LNCaP clone FGC (cell line): ENCODE measurements at regions not wholly inside any gene's neighbourhood (a gene's known extent, or its start where the extent isn't known, plus 50 kb on each side); places are given as distances from the start of the nearest gene placed in this dataset.
A peak's percentile ranks its signal among the peaks of the same experiment; 100 is the strongest.

Experiments used
- DNase-seq: peaks from one replicate; pipeline ENCODE4 v3.0.0-alpha.2; 2011; ENCODE audit warnings: low read depth
- H3K4me3 ChIP-seq: 2 replicates; pipeline ENCODE4 v1.5.1; 2011; ENCODE audit warnings: mild to moderate bottlenecking, low read depth, low read length, control low read depth
- TF ChIP-seq, protein P1 (sequence below): IDR thresholded peaks from 2 replicates; pipeline ENCODE4 v1.5.1; 2012; ENCODE audit warnings: mild to moderate bottlenecking; ENCODE audit not compliant: control insufficient read depth, insufficient read depth; ENCODE audit errors: extremely low read depth

DNA sequence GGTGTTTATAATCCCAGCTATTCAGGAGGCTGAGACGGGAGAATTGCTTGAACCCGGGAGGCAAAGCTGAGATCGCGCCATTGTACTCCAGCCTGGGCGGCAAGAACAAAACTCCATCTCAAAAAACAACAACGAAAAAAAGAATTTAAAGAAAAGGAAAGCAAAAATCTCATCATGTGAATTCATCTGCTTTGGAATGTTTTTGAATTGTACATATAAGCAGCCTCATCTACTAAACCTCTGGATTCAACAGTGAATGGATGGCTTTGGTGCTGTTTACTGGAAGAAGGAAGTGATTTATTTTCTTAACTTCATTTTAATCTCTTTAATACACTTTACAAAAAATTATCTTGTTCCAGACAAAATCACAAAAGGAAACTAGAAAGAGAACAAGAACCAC is 51.8 kb upstream of the PNRC1 start:
- no peak overlapping the region for H3K4me3 ChIP-seq
- DNase-seq = no peak
- TF ChIP-seq, protein P1, sequence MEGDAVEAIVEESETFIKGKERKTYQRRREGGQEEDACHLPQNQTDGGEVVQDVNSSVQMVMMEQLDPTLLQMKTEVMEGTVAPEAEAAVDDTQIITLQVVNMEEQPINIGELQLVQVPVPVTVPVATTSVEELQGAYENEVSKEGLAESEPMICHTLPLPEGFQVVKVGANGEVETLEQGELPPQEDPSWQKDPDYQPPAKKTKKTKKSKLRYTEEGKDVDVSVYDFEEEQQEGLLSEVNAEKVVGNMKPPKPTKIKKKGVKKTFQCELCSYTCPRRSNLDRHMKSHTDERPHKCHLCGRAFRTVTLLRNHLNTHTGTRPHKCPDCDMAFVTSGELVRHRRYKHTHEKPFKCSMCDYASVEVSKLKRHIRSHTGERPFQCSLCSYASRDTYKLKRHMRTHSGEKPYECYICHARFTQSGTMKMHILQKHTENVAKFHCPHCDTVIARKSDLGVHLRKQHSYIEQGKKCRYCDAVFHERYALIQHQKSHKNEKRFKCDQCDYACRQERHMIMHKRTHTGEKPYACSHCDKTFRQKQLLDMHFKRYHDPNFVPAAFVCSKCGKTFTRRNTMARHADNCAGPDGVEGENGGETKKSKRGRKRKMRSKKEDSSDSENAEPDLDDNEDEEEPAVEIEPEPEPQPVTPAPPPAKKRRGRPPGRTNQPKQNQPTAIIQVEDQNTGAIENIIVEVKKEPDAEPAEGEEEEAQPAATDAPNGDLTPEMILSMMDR = no peak

DNA sequence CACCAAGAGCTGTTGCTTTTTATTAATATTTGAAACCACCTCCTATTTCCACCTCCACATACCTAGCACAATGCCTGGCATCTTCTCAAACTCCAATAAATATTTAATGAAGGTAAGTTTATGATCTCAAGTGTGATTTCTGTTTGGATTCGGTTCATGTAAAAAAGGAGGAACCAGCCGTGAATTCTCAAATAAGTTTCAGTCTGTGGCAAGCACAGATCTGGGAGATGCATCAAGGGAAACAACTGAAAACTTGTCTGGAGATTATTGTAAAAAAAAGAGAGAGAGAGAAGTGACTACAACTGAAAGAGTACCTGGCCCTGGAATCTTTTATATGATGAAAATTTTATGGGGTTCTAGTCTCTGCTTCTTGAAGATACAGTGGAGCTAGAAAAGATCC is 52.8 kb upstream of the PNRC1 start:
- peak; percentile 18 for DNase-seq
- TF ChIP-seq, protein P1 = no peak
- no peak overlapping the region for H3K4me3 ChIP-seq

DNA sequence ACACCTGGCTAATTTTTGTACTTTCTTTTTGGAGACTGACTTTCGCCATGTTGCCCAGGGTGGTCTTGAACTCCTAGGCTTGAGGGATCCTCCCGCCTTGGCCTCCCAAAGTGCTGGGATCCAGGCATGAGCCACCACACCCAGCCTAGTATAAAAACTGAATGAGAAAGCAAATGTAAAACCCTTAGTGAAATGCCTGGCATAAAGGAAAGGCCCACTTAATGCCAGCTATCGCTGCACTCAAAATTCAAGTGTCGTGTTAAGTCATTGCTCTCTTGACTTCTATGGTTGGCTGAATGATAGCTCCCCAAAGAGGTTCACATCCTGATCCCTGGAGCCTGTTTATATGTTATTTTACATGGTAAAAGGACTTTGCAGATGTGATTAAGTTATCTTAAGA is 54.4 kb upstream of the PNRC1 start:
- TF ChIP-seq, protein P1 = no peak
- no peak for DNase-seq
- no peak overlapping the region for H3K4me3 ChIP-seq

DNA sequence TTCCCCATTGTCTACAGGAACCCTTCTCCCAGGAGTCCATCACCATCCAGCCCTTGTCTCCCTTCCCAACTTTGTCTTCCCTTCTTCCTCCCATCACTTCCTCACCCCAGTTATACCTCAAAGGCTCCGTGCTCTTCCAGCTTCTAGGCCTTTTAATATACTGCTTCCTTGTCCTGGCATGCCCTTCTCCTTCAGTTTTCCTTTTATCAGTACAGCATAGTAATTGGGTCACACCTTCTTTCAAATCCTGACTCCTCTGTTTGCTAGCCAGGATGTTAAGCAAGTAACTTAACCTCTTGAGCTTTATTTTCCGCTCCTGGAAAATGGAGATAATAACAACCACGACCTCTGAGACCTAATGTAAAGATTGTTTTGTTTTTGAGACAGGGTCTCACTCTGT is 54.9 kb upstream of the PNRC1 start:
- DNase-seq = no peak
- TF ChIP-seq, protein P1 = no peak
- H3K4me3 ChIP-seq = no peak overlapping the region

DNA sequence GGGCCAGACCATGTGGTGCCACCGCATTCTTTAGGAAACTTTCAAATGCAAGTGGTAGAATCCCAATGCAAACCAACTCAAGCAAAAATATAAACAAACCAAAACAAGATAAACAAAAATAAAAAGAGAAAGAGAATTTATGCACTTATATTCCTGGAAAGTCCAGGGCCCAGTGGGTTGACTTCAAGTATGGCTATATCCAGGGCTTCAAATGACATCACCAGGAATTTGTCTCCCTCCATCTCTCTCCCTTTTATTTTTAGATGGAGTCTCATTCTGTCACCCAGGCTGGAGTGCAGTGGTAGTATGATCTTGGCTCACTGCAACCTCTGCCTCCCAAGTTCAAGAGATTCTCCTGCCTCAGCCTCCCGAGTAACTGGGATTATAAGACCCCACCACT is 56.1 kb upstream of the PNRC1 start:
- no peak overlapping the region for H3K4me3 ChIP-seq
- TF ChIP-seq, protein P1 = no peak
- DNase-seq = no peak

DNA sequence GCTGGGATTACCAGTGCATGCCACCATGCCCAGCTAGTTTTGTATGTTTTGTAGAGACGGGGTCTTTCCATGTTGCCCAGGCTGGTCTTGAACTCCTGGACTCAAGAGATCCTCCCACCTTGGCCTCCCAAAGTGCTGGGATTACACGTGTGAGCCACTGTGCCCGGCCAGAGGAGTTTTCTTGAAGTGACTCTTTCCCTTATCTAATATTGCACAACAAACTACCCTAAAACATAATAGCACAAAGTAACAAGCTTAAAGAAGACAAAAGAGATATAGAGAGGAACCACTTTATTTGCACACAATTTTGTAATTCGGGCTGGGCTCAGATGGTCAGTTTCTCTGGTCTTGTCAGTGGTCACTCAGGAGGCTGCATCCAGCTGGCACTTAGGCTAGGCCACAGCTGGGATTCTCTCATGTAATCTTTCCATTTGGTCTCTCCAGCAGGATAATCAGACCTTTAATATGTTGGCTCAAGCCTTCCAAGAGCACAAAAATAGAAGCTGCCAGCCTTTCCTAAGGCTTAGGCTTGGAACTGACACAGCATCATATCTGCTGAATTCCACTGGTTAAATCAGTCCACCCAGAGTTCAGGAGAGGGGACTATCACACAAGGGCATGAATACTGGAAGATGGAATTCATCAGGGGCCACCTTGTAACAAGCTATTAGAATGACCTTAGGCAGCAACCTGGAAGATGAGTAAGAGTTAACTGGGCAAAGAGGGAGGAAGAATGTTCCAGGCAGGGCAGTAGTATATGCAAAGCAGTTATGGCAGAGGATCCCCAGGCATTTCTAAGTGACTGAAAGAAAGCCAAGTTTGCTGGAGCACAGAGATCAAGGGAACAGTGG is 56.7 kb upstream of the PNRC1 start:
- no peak overlapping the region for H3K4me3 ChIP-seq
- TF ChIP-seq, protein P1 = no peak
- no peak for DNase-seq

DNA sequence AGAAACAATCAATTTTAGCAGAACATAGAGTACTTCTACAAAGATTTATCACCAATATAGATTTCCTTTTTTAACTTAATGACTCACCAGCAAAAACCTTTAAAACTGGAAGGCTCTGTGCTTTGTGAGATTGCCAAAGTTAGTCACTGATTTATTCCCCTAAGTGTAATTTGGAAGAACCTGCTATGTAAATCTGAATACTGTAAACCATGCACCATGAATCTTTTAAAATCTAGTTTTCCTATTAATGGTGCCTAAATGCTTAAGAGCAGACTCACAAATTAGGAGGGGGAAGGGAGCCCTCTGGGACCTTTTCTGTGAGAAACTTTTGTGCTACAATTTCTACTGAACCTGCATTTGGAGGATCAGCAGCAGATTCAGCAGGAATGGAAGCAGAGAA is 57.8 kb upstream of the PNRC1 start:
- DNase-seq = peak; percentile 18
- H3K4me3 ChIP-seq = no peak overlapping the region

More for the DNA sequence above, 57.8 kb upstream of the PNRC1 start:
- TF ChIP-seq, protein P1 = no peak
